ENCODE measurements at regions not wholly inside any gene's neighbourhood (a gene's known extent, or its start where the extent isn't known, plus 50 kb on each side); places are given as distances from the start of the nearest gene placed in this dataset.
"Not testable (repeated sequence)": the region's sequence is repeated elsewhere in the genome, so short reads cannot be mapped to it uniquely, and the experiment has no call there.

GRCh38 chr3:144501467-144501866 is 529.8 kb downstream of the DIPK2A start:
- H3K4me1 ChIP-seq (ENCODE audit: control insufficient read depth in 1 of 2, insufficient read depth in 2 of 2, low read length in 2 of 2), result no peaks in the 10 kb centered on the region

DNA sequence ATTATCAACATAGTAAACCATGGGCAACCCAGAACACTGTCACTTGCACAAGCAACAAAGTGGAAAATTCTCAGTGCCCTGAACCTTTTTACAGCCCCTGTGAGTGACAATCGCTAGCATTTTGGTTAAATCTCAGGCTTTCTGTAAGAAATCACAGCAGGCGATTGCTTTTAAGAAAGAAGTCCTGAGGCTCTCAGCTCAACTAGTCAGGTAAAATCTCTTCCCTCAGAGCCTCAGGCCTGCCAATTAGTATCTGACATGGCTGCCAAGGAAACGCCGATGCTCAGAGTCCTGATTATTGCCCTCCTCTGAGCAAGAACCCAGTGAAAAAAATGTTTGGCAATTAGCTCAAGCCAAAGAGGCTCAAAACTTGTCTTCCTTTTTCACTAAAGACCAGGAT is 530.8 kb downstream of the DIPK2A start:
- Histone ChIP-seq H3K36me3 (ENCODE audit: control insufficient read depth in 1 of 2, insufficient read depth in 2 of 2, low read length in 2 of 2) (no peaks in the 10 kb centered on the region), H4K12ac (ENCODE audit: low read depth, low read length) (no peak overlapping the region), H2BK5ac (ENCODE audit: low read depth, low read length, poor library complexity) (no peak overlapping the region), H3K9ac (ENCODE audit: low read length) (no peak overlapping the region), H4K91ac (ENCODE audit: low read depth, low read length) (no peak overlapping the region), H3K9me3 (ENCODE audit: insufficient read depth, low read depth, low read length) (no peaks in the 10 kb centered on the region), H2BK12ac (ENCODE audit: low read length) (no peak overlapping the region), H3K14ac (ENCODE audit: low read length) (no peak overlapping the region), H3K4me3 (ENCODE audit: low read depth, low read length) (no peak overlapping the region), H2AFZ (ENCODE audit: insufficient read depth, low read length, poor library complexity) (no peak overlapping the region), H2BK120ac (ENCODE audit: insufficient read depth, low read length, poor library complexity) (no peak overlapping the region), H3K18ac (ENCODE audit: low read length) (no peak overlapping the region), H3K27me3 (ENCODE audit: insufficient read depth, low read length) (no peaks in the 10 kb centered on the region), H3K79me2 (ENCODE audit: control insufficient read depth, insufficient read depth, low read length, poor library complexity) (no peaks in the 10 kb centered on the region), H3K4me2 (ENCODE audit: low read length) (no peak overlapping the region), H4K8ac (ENCODE audit: low read depth, low read length) (no peak overlapping the region), H2AK5ac (ENCODE audit: low read length) (no peak overlapping the region), H3K79me1 (ENCODE audit: low read length) (no peaks in the 10 kb centered on the region), H3K23ac (ENCODE audit: low read length) (no peak overlapping the region), H3K27ac (ENCODE audit: low read depth, low read length) (no peak overlapping the region), H3K4ac (ENCODE audit: low read depth, low read length) (no peak overlapping the region), H3K4me1 (ENCODE audit: control insufficient read depth in 1 of 2, insufficient read depth in 2 of 2, low read length in 2 of 2) (no peaks in the 10 kb centered on the region)
- DNase-seq, result no peak
- WGBS (ENCODE audit: extremely low coverage, insufficient coverage, insufficient read length), result no CpG with 5 or more reads among the region's 4 CpGs

More at GRCh38 chr3:144501467-144501866, 529.8 kb downstream of the DIPK2A start:
- H2BK120ac ChIP-seq (ENCODE audit: insufficient read depth, low read length, poor library complexity), result no peak overlapping the region
- H4K8ac ChIP-seq (ENCODE audit: low read depth, low read length), result no peak overlapping the region
- H3K36me3 ChIP-seq (ENCODE audit: control insufficient read depth in 1 of 2, insufficient read depth in 2 of 2, low read length in 2 of 2), result no peaks in the 10 kb centered on the region
- H2AK5ac ChIP-seq (ENCODE audit: low read length), result no peak overlapping the region
- H3K27ac ChIP-seq (ENCODE audit: low read depth, low read length), result no peak overlapping the region
- H3K79me1 ChIP-seq (ENCODE audit: low read length), result no peaks in the 10 kb centered on the region
- H2BK5ac ChIP-seq (ENCODE audit: low read depth, low read length, poor library complexity), result no peak overlapping the region
- no peak overlapping the region for H3K4me3 ChIP-seq (ENCODE audit: low read depth, low read length)
- WGBS (ENCODE audit: extremely low coverage, insufficient coverage, insufficient read length), result no CpG with 5 or more reads among the region's 1 CpG
- no peak overlapping the region for H3K9ac ChIP-seq (ENCODE audit: low read length)
- no peak overlapping the region for H4K91ac ChIP-seq (ENCODE audit: low read depth, low read length)
- H3K18ac ChIP-seq (ENCODE audit: low read length), result no peak overlapping the region
- no peaks in the 10 kb centered on the region for H3K9me3 ChIP-seq (ENCODE audit: insufficient read depth, low read depth, low read length)
- H2BK12ac ChIP-seq (ENCODE audit: low read length), result no peak overlapping the region
- no peak overlapping the region for H3K23ac ChIP-seq (ENCODE audit: low read length)
- H3K4ac ChIP-seq (ENCODE audit: low read depth, low read length), result no peak overlapping the region
- H3K27me3 ChIP-seq (ENCODE audit: insufficient read depth, low read length), result no peaks in the 10 kb centered on the region
- H3K79me2 ChIP-seq (ENCODE audit: control insufficient read depth, insufficient read depth, low read length, poor library complexity), result no peaks in the 10 kb centered on the region
- no peak overlapping the region for H3K14ac ChIP-seq (ENCODE audit: low read length)
- DNase-seq, result no peak
- no peak overlapping the region for H2AFZ ChIP-seq (ENCODE audit: insufficient read depth, low read length, poor library complexity)
- no peak overlapping the region for H3K4me2 ChIP-seq (ENCODE audit: low read length)
- H4K12ac ChIP-seq (ENCODE audit: low read depth, low read length), result no peak overlapping the region

- H3K4me1 ChIP-seq (ENCODE audit: control insufficient read depth in 1 of 2, insufficient read depth in 2 of 2, low read length in 2 of 2); H3K23ac ChIP-seq (ENCODE audit: low read length); H3K36me3 ChIP-seq (ENCODE audit: control insufficient read depth in 1 of 2, insufficient read depth in 2 of 2, low read length in 2 of 2); H3K79me2 ChIP-seq (ENCODE audit: control insufficient read depth, insufficient read depth, low read length, poor library complexity); H4K12ac ChIP-seq (ENCODE audit: low read depth, low read length); H2BK5ac ChIP-seq (ENCODE audit: low read depth, low read length, poor library complexity); H2AFZ ChIP-seq (ENCODE audit: insufficient read depth, low read length, poor library complexity); H3K9me3 ChIP-seq (ENCODE audit: insufficient read depth, low read depth, low read length); H3K4ac ChIP-seq (ENCODE audit: low read depth, low read length); H2BK12ac ChIP-seq (ENCODE audit: low read length); H2AK5ac ChIP-seq (ENCODE audit: low read length); H3K14ac ChIP-seq (ENCODE audit: low read length); H3K4me3 ChIP-seq (ENCODE audit: low read depth, low read length); H2BK120ac ChIP-seq (ENCODE audit: insufficient read depth, low read length, poor library complexity); DNase-seq; H3K9ac ChIP-seq (ENCODE audit: low read length); H3K79me1 ChIP-seq (ENCODE audit: low read length); H3K27me3 ChIP-seq (ENCODE audit: insufficient read depth, low read length); H4K91ac ChIP-seq (ENCODE audit: low read depth, low read length); H3K27ac ChIP-seq (ENCODE audit: low read depth, low read length); H3K18ac ChIP-seq (ENCODE audit: low read length); H3K4me2 ChIP-seq (ENCODE audit: low read length); H4K8ac ChIP-seq (ENCODE audit: low read depth, low read length): not testable (repeated sequence)
- WGBS (ENCODE audit: extremely low coverage, insufficient coverage, insufficient read length), result no CpG with 5 or more reads among the region's 4 CpGs
Observed at GRCh38 chr3:144506375-144506774, 534.8 kb downstream of the DIPK2A start.

- no peaks in the 10 kb centered on the region for H3K36me3 ChIP-seq (ENCODE audit: control insufficient read depth in 1 of 2, insufficient read depth in 2 of 2, low read length in 2 of 2)
- H2AK5ac ChIP-seq (ENCODE audit: low read length), result no peak overlapping the region
- no peak overlapping the region for H4K12ac ChIP-seq (ENCODE audit: low read depth, low read length)
- H3K14ac ChIP-seq (ENCODE audit: low read length), result no peak overlapping the region
- H3K79me1 ChIP-seq (ENCODE audit: low read length), result no peaks in the 10 kb centered on the region
- no peak overlapping the region for H3K27ac ChIP-seq (ENCODE audit: low read depth, low read length)
- no peaks in the 10 kb centered on the region for H3K9me3 ChIP-seq (ENCODE audit: insufficient read depth, low read depth, low read length)
- H3K27me3 ChIP-seq (ENCODE audit: insufficient read depth, low read length), result no peaks in the 10 kb centered on the region
- no peak overlapping the region for H2BK120ac ChIP-seq (ENCODE audit: insufficient read depth, low read length, poor library complexity)
- no peak overlapping the region for H3K4ac ChIP-seq (ENCODE audit: low read depth, low read length)
- no CpG with 5 or more reads among the region's 3 CpGs for WGBS (ENCODE audit: extremely low coverage, insufficient coverage, insufficient read length)
- no peak overlapping the region for H3K23ac ChIP-seq (ENCODE audit: low read length)
- H2BK5ac ChIP-seq (ENCODE audit: low read depth, low read length, poor library complexity), result no peak overlapping the region
- H4K91ac ChIP-seq (ENCODE audit: low read depth, low read length), result no peak overlapping the region
- H4K8ac ChIP-seq (ENCODE audit: low read depth, low read length), result no peak overlapping the region
- H2BK12ac ChIP-seq (ENCODE audit: low read length), result no peak overlapping the region
- H3K4me1 ChIP-seq (ENCODE audit: control insufficient read depth in 1 of 2, insufficient read depth in 2 of 2, low read length in 2 of 2), result no peaks in the 10 kb centered on the region
- no peak overlapping the region for H3K4me2 ChIP-seq (ENCODE audit: low read length)
- no peaks in the 10 kb centered on the region for H3K79me2 ChIP-seq (ENCODE audit: control insufficient read depth, insufficient read depth, low read length, poor library complexity)
- DNase-seq, result no peak
- no peak overlapping the region for H3K18ac ChIP-seq (ENCODE audit: low read length)
- no peak overlapping the region for H3K4me3 ChIP-seq (ENCODE audit: low read depth, low read length)
- H3K9ac ChIP-seq (ENCODE audit: low read length), result no peak overlapping the region
- no peak overlapping the region for H2AFZ ChIP-seq (ENCODE audit: insufficient read depth, low read length, poor library complexity)
Observed at GRCh38 chr3:144511346-144511745, 539.7 kb downstream of the DIPK2A start.
